A673 (cell line): ENCODE measurements at regions not wholly inside any gene's neighbourhood (a gene's known extent, or its start where the extent isn't known, plus 50 kb on each side); places are given as distances from the start of the nearest gene placed in this dataset.

ENCODE experiments used
- CTCF ChIP-seq: fragments of 300-800, 200-600 bp; sonication (generic); conservative IDR thresholded peaks from 2 replicates; pipeline ENCODE4 v1.5.1; 2017; ENCODE audit warnings: low read depth, mild to moderate bottlenecking, antibody characterized with exemption, low read length, moderate library complexity, mixed read lengths
- EZH2 ChIP-seq: fragments of 200-600 bp; sonication (generic); IDR thresholded peaks from 2 replicates; pipeline ENCODE4 v1.6.1; 2017; ENCODE audit warnings: borderline replicate concordance, low read depth, mild to moderate bottlenecking, mixed read lengths, antibody characterized with exemption, low read length; ENCODE audit not compliant: poor library complexity, severe bottlenecking

- TF ChIP-seq CTCF (no peak), EZH2 (no peak)
Observed at GRCh38 chr4:58688568-58688967, 1578.4 kb upstream of the IGFBP7 start.
